ENCODE measurements at regions not wholly inside any gene's neighbourhood (a gene's known extent, or its start where the extent isn't known, plus 50 kb on each side); places are given as distances from the start of the nearest gene placed in this dataset.

- H3K9me3 ChIP-seq (ENCODE audit: control insufficient read depth, low read length, poor library complexity, severe bottlenecking) = no peaks in the 10 kb centered on the region
- H3K27ac Mint-ChIP-seq = no peak overlapping the region
- DNase-seq (no peak), ATAC-seq (no peak)
- H3K4me1 Mint-ChIP-seq = no peaks in the 10 kb centered on the region
- H3K36me3 Mint-ChIP-seq (ENCODE audit: low read depth) = no peaks in the 10 kb centered on the region
- peaks cover 36% of the 10 kb centered on the region for H3K27me3 Mint-ChIP-seq
- H3K4me3 Mint-ChIP-seq = no peak overlapping the region
These were observed 226.1 kb upstream of the SH3BP4 start for GRCh38 chr2:234725528-234726264.

DNA sequence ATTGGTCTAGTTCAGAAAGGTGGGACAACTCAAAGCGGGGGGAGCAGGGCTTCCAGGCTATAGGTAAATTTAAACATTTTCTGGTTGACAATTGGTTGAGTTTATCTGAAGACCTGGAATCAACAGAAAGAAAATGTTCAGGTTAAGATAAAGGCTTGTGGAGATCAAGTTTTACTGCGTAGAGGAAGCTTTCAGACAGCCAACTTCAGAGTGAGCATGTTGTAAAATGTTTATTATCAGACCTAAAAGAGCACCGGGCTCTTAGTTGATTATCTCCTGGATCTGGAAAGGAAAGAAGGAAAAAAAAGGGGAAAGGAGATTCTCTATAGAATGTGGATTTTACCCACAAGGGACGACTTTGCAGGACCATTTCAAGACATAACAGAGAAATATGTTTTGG, 227.0 kb upstream of the SH3BP4 start:
- Mint-ChIP-seq H3K27ac (no peak overlapping the region), H3K4me3 (no peak overlapping the region), H3K36me3 (ENCODE audit: low read depth) (no peaks in the 10 kb centered on the region), H3K4me1 (no peaks in the 10 kb centered on the region), H3K27me3 (peaks cover 38% of the 10 kb centered on the region)
- no peaks in the 10 kb centered on the region for H3K9me3 ChIP-seq (ENCODE audit: control insufficient read depth, low read length, poor library complexity, severe bottlenecking)
- ATAC-seq (no peak), DNase-seq (no peak)

GRCh38 chr2:234723400-234723799, 226.5 kb upstream of the ARL4C start:
- no peak for ATAC-seq
- no peak for DNase-seq
- no peak overlapping the region for H3K27ac Mint-ChIP-seq
- H3K36me3 Mint-ChIP-seq (ENCODE audit: low read depth) = no peaks in the 10 kb centered on the region
- peaks cover 43% of the 10 kb centered on the region for H3K27me3 Mint-ChIP-seq
- H3K9me3 ChIP-seq (ENCODE audit: control insufficient read depth, low read length, poor library complexity, severe bottlenecking) = no peaks in the 10 kb centered on the region
- H3K4me3 Mint-ChIP-seq = no peak overlapping the region
- H3K4me1 Mint-ChIP-seq = no peaks in the 10 kb centered on the region

GRCh38 chr2:234722176-234722575, 225.3 kb upstream of the ARL4C start:
- no peaks in the 10 kb centered on the region for H3K4me1 Mint-ChIP-seq
- H3K27me3 Mint-ChIP-seq = peaks cover 55% of the 10 kb centered on the region
- H3K4me3 Mint-ChIP-seq = no peak overlapping the region
- DNase-seq = no peak
- no peak overlapping the region for H3K27ac Mint-ChIP-seq
- H3K9me3 ChIP-seq (ENCODE audit: control insufficient read depth, low read length, poor library complexity, severe bottlenecking) = no peaks in the 10 kb centered on the region
- no peaks in the 10 kb centered on the region for H3K36me3 Mint-ChIP-seq (ENCODE audit: low read depth)
- ATAC-seq = no peak

DNA sequence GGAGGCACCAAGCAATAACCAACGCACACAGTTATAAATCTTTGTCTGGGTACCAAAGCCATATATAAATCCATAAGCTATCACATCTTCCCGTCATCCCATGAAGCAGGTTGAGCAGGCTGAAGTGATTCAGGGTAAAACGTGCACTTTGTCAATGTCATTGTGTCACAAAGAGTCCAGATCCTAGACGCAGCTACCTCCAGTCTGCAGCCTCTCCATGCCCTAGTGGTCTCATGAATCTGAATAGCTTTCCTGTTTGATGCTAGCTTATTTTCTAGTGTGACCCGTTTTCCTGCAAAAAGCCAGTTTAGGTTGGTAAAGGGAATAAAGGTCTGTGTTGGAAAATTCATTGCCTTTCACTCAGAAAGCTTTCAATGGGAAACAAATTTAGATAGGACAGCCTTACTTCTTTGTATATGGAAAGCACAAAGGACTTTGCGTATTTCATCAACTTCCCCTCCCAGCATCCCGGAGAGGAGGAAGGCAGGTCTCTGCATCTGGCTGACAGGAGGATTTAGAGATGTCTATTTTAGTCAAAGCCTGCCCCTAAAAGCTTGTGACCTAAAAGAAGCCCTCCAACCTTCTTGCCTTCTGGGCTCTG, 222.3 kb upstream of the ARL4C start:
- no peak overlapping the region for H3K4me3 Mint-ChIP-seq
- ATAC-seq (no peak), DNase-seq (no peak)
- no peaks in the 10 kb centered on the region for H3K4me1 Mint-ChIP-seq
- peaks cover 54% of the 10 kb centered on the region for H3K27me3 Mint-ChIP-seq
- H3K36me3 Mint-ChIP-seq (ENCODE audit: low read depth) = no peaks in the 10 kb centered on the region
- H3K9me3 ChIP-seq (ENCODE audit: control insufficient read depth, low read length, poor library complexity, severe bottlenecking) = no peaks in the 10 kb centered on the region
- no peak overlapping the region for H3K27ac Mint-ChIP-seq

GRCh38 chr2:234716271-234716670, 219.4 kb upstream of the ARL4C start:
- no peak overlapping the region for H3K4me3 Mint-ChIP-seq
- H3K27ac Mint-ChIP-seq = no peak overlapping the region
- H3K4me1 Mint-ChIP-seq = no peaks in the 10 kb centered on the region
- no peak for DNase-seq
- H3K27me3 Mint-ChIP-seq = peaks cover 68% of the 10 kb centered on the region
- H3K36me3 Mint-ChIP-seq (ENCODE audit: low read depth) = no peaks in the 10 kb centered on the region
- no peak for ATAC-seq
- H3K9me3 ChIP-seq (ENCODE audit: control insufficient read depth, low read length, poor library complexity, severe bottlenecking) = no peaks in the 10 kb centered on the region

- H3K27ac Mint-ChIP-seq = no peak overlapping the region
- no peaks in the 10 kb centered on the region for H3K36me3 Mint-ChIP-seq (ENCODE audit: low read depth)
- DNase-seq = no peak
- peaks cover 69% of the 10 kb centered on the region for H3K27me3 Mint-ChIP-seq
- no peak for ATAC-seq
- peak overlapping the region; percentile 12 for H3K4me3 Mint-ChIP-seq
- H3K9me3 ChIP-seq (ENCODE audit: control insufficient read depth, low read length, poor library complexity, severe bottlenecking) = no peaks in the 10 kb centered on the region
- H3K4me1 Mint-ChIP-seq = no peaks in the 10 kb centered on the region
These were observed 218.9 kb upstream of the ARL4C start for GRCh38 chr2:234715671-234716250.

DNA sequence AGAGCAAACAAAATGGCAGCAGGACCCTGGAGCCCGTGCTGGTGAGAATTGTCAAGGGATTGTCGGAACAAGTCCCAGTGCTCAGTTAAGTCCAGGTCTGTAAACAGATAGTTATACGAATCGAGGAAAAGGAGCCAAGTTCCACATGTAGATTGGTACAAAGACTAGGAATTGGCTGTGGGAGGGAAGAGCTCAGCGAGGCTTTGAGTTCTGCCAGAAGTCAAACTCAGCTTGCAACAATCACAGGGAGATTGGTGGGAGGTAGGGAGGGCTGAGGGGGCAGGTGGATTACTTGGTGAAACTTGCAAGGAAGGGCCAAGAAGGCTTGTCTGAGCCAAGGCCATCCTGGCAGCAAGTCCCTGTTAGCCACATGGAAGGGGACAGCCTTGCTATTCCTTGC, 217.8 kb upstream of the ARL4C start:
- DNase-seq (no peak), ATAC-seq (no peak)
- H3K27ac Mint-ChIP-seq = no peak overlapping the region
- H3K9me3 ChIP-seq (ENCODE audit: control insufficient read depth, low read length, poor library complexity, severe bottlenecking) = no peaks in the 10 kb centered on the region
- H3K4me1 Mint-ChIP-seq = no peaks in the 10 kb centered on the region
- H3K4me3 Mint-ChIP-seq = no peak overlapping the region
- peaks cover 73% of the 10 kb centered on the region for H3K27me3 Mint-ChIP-seq
- peaks cover 3% of the 10 kb centered on the region for H3K36me3 Mint-ChIP-seq (ENCODE audit: low read depth)

- no peak overlapping the region for H3K27ac Mint-ChIP-seq
- no peak overlapping the region for H3K4me3 Mint-ChIP-seq
- H3K9me3 ChIP-seq (ENCODE audit: control insufficient read depth, low read length, poor library complexity, severe bottlenecking) = no peaks in the 10 kb centered on the region
- DNase-seq (no peak), ATAC-seq (no peak)
- peaks cover 3% of the 10 kb centered on the region for H3K36me3 Mint-ChIP-seq (ENCODE audit: low read depth)
- H3K4me1 Mint-ChIP-seq = no peaks in the 10 kb centered on the region
- peaks cover 80% of the 10 kb centered on the region for H3K27me3 Mint-ChIP-seq
These were observed 215.6 kb upstream of the ARL4C start for GRCh38 chr2:234712421-234712935.

GRCh38 chr2:234711308-234711707, 214.4 kb upstream of the ARL4C start:
- Mint-ChIP-seq H3K4me1 (no peaks in the 10 kb centered on the region), H3K27ac (no peak overlapping the region), H3K27me3 (peaks cover 76% of the 10 kb centered on the region), H3K4me3 (no peak overlapping the region), H3K36me3 (ENCODE audit: low read depth) (peaks cover 3% of the 10 kb centered on the region)
- no peaks in the 10 kb centered on the region for H3K9me3 ChIP-seq (ENCODE audit: control insufficient read depth, low read length, poor library complexity, severe bottlenecking)
- no peak for DNase-seq
- ATAC-seq = no peak

GRCh38 chr2:234710587-234710986, 213.7 kb upstream of the ARL4C start:
- ATAC-seq (no peak), DNase-seq (no peak)
- peaks cover 74% of the 10 kb centered on the region for H3K27me3 Mint-ChIP-seq
- no peaks in the 10 kb centered on the region for H3K9me3 ChIP-seq (ENCODE audit: control insufficient read depth, low read length, poor library complexity, severe bottlenecking)
- no peak overlapping the region for H3K4me3 Mint-ChIP-seq
- peaks cover 3% of the 10 kb centered on the region for H3K36me3 Mint-ChIP-seq (ENCODE audit: low read depth)
- H3K27ac Mint-ChIP-seq = no peak overlapping the region
- H3K4me1 Mint-ChIP-seq = no peaks in the 10 kb centered on the region

DNA sequence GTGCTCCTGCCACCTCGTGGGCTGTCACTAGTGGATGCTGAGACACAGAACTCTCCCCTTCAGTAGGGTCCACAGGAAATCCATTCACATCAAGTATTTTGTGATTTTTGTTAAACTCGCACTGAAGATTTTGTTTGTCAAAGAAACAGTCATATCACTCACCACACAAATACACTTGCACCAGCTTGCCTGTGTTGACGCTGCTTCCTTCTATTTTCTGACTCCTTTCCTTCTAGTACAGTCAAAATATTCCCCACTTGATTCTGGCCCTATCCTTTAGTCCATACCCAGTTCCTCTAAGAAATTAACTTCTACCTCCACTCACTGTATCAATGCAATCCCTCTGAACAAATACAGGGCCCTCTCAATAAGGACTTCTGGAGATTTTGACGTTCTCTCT, 213.2 kb upstream of the ARL4C start:
- no peaks in the 10 kb centered on the region for H3K9me3 ChIP-seq (ENCODE audit: control insufficient read depth, low read length, poor library complexity, severe bottlenecking)
- peaks cover 3% of the 10 kb centered on the region for H3K36me3 Mint-ChIP-seq (ENCODE audit: low read depth)
- no peak overlapping the region for H3K27ac Mint-ChIP-seq
- peaks cover 68% of the 10 kb centered on the region for H3K27me3 Mint-ChIP-seq
- no peak overlapping the region for H3K4me3 Mint-ChIP-seq
- DNase-seq (no peak), ATAC-seq (no peak)
- H3K4me1 Mint-ChIP-seq = no peaks in the 10 kb centered on the region

- Mint-ChIP-seq H3K36me3 (ENCODE audit: low read depth) (peaks cover 3% of the 10 kb centered on the region), H3K27ac (no peak overlapping the region), H3K4me3 (no peak overlapping the region), H3K27me3 (peaks cover 55% of the 10 kb centered on the region), H3K4me1 (no peaks in the 10 kb centered on the region)
- no peaks in the 10 kb centered on the region for H3K9me3 ChIP-seq (ENCODE audit: control insufficient read depth, low read length, poor library complexity, severe bottlenecking)
- ATAC-seq (no peak), DNase-seq (no peak)
These were observed 211.8 kb upstream of the ARL4C start for GRCh38 chr2:234708717-234709116.
